Middle frontal gyrus (tissue), 1 donor: ENCODE measurements at regions not wholly inside any gene's neighbourhood (a gene's known extent, or its start where the extent isn't known, plus 50 kb on each side); places are given as distances from the start of the nearest gene placed in this dataset.

Experiments used
- DNase-seq: peaks from one replicate; pipeline ENCODE4 v3.0.0-alpha.2; 2015; ENCODE audit warnings: low spot score; ENCODE audit errors: extremely low spot score

- no peak for DNase-seq
Observed at GRCh38 chr4:24303926-24304325, 280.4 kb downstream of the DHX15 start.

GRCh38 chr4:24298911-24299310 lies 285.4 kb downstream of the DHX15 start:
- DNase-seq: no peak

- DNase-seq: no peak
Observed at GRCh38 chr4:24287096-24287495, 297.3 kb downstream of the DHX15 start.

GRCh38 chr4:24285759-24286158 lies 298.6 kb downstream of the DHX15 start:
- no peak for DNase-seq

GRCh38 chr4:24282446-24282845 lies 301.9 kb downstream of the DHX15 start:
- DNase-seq: no peak

GRCh38 chr4:24279911-24280375 lies 304.4 kb downstream of the DHX15 start:
- no peak for DNase-seq

- DNase-seq: no peak
Observed at GRCh38 chr4:24279469-24279868, 304.9 kb downstream of the DHX15 start.

GRCh38 chr4:24278693-24279092 lies 305.7 kb downstream of the DHX15 start:
- DNase-seq: no peak

- DNase-seq: no peak
Observed at GRCh38 chr4:24274381-24274941, 309.9 kb downstream of the DHX15 start.

- no peak for DNase-seq
Observed at GRCh38 chr4:24273136-24273535, 311.2 kb downstream of the DHX15 start.

GRCh38 chr4:24266951-24267722 lies 317.2 kb downstream of the DHX15 start:
- DNase-seq: no peak

GRCh38 chr4:24265989-24266388 lies 318.4 kb downstream of the DHX15 start:
- DNase-seq: no peak

GRCh38 chr4:24262616-24263015 lies 321.7 kb downstream of the DHX15 start:
- DNase-seq: no peak

- no peak for DNase-seq
Observed at GRCh38 chr4:24262084-24262483, 322.3 kb downstream of the DHX15 start.

GRCh38 chr4:24260923-24261564 lies 323.3 kb downstream of the DHX15 start:
- DNase-seq: no peak

- no peak for DNase-seq
Observed at GRCh38 chr4:24260133-24260715, 324.1 kb downstream of the DHX15 start.

GRCh38 chr4:24256547-24256946 lies 327.8 kb downstream of the DHX15 start:
- DNase-seq: no peak

- DNase-seq: no peak
Observed at GRCh38 chr4:24256066-24256465, 328.3 kb downstream of the DHX15 start.

GRCh38 chr4:24252121-24252520 lies 332.2 kb downstream of the DHX15 start:
- DNase-seq: no peak

- no peak for DNase-seq
Observed at GRCh38 chr4:24251589-24251988, 332.8 kb downstream of the DHX15 start.

- DNase-seq: no peak
Observed at GRCh38 chr4:24249972-24250371, 334.4 kb downstream of the DHX15 start.
